ENCODE measurements at regions not wholly inside any gene's neighbourhood (a gene's known extent, or its start where the extent isn't known, plus 50 kb on each side); places are given as distances from the start of the nearest gene placed in this dataset.

DNA sequence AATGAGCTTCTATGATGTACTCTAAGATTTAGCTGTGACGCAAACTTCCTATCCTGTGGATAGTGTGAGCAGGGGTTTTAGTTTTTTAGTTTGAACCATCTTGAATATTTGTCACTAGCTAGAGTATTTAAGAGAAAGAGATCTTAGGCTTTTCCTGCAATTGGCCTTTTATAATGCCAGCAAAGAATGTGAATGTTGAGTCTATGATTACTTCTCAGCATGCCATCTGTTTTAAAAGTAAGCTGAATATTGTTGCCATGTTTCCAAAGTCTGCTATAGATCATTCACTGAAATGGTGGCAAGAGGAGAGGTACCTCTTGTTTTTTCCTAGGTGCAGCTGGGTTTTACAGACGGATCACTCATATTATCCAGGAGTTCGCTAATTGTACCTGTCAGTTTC, 1783.6 kb upstream of the FLRT2 start:
- intact Hi-C loops (cut with micrococcal nuclease) = no loop called here

DNA sequence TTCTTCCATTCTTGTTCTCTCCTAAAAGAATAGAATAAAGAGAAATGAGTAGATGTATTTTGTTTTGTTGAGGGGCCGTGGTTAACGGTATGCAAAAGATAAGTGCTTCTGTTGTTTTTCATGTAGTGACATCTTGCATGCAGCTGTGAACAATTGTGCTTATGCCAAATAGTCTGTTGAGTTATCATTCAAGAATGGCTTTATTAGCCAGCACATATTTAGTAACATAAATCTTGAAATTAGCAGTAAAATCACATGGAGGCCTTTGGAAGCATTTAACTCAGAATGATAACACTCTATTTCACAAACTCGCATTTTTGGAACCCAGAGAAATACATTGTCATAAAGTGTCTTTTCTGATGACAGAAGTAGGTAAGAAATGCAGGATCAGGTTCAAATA, 1772.0 kb upstream of the FLRT2 start:
- intact Hi-C loops (cut with micrococcal nuclease) = no loop called here

DNA sequence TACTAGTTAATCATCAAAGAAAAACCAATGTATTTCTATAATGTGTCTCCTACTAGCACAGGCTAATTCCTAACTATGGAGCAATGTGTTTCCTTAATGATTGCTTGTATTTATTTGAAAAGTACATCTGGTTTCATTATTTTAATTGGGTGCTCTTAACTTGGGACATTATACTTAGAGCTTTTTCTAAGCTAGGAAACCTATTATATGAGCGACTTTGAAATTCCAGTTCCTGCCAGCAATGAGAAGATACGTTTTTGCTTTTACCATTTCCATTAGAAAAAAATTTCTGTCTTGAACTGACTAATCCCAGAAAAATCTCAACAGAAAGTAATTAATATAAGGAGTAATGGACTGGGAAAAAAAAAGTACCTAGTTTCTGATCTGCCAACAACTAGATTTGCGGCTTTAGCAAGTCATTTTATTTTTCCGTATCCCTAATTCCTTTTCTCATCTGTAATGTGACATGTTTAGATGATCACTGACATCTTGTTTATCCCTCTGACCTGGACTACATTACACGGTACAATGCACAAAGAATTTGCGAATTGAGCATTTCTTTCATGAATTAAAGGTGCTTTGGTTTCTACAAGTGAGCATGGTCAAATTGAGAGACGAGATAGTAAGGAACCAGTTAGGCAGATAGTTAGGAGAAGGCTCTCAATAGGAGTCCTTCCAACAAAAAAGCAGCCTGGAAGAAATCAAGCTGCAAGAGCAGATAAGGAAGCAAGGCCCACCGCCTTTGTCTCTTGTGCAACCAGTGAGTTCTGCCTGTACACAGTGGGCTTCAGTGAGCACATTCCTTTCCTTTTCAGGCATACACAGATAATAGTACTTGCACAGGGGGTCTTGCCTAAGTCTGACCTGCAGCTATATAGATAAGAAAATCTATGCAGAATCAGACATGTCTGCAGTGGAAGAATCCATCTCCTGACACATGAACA, 1765.0 kb upstream of the FLRT2 start:
- intact Hi-C loops (cut with micrococcal nuclease) = no loop called here

DNA sequence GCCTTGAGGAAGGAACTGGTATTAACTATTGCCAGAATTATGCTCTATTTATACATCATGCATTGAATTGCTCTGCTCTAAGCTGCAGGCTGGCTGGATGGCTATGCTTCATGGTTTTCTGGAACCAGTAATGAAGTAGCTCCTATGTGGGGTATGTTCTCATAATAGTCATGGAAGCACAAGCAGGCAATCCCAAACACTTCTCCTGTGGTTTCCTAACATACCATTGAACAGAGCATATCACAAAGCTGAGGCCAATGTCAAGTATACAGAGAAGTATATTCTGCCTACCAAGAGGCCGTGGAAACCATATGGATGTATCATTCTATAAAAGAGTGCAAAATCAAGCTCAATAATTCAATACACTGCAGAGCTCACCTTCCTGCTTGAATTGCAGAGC, 1752.4 kb upstream of the FLRT2 start:
- intact Hi-C loops (cut with micrococcal nuclease) = no loop called here

DNA sequence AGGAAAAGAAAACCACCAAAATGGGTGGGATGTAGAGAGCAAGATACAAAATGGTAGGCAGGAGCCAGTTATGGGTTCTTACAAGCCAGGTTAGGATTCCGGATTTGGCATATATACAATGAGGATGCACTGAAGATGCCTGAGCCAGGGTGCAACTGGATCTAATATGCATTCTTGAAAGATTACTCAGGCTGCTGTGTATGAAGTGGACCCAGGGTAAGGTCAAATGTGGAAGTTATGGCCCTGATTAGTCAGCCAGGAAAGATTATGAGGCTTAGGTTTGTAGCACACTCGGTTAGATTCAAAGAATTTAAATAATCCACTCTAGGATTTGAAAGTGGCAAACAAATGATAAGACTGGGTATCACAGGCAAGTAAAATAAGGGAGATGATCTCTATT, 1750.7 kb upstream of the FLRT2 start:
- intact Hi-C loops (cut with micrococcal nuclease) = no loop called here

DNA sequence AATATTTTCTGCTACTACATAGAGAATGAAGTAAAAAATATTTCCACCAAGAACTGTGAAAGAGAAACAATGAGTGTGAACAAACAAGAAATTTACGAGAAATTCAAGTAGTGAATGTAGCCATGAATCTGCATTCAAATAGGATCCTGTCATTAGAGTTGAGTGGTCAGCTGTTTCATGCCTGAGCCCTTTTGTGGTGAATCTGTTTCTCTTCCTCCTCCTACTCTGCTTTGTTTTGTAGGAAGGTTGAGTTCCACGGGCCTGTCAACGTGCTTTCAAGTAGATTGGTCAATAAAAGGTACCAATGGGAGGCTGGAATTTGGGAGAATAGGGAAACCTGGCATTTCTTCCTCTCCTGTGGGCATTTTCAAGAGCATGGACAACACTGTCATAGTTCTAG, 1749.6 kb upstream of the FLRT2 start:
- intact Hi-C loops (cut with micrococcal nuclease) = no loop called here

DNA sequence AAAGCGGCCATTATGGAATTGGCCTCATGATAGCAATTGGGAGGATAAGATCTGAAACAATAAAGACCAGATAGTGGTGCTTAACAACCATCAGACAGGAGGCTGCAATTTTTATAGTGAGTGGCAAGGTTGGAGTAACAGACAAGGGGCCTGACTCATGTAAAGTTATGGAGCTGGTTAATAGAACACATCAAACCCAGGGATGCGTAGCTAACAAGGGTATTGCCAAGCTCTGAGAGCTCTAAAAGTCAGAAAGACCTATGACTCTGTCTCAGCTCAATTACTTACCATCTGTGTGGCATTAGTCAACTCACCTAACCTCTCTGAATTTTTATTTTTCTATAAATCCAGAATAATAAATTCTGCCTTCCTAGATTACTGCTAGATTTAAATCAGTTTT, 1731.5 kb upstream of the FLRT2 start:
- intact Hi-C loops (cut with micrococcal nuclease) = no loop called here

DNA sequence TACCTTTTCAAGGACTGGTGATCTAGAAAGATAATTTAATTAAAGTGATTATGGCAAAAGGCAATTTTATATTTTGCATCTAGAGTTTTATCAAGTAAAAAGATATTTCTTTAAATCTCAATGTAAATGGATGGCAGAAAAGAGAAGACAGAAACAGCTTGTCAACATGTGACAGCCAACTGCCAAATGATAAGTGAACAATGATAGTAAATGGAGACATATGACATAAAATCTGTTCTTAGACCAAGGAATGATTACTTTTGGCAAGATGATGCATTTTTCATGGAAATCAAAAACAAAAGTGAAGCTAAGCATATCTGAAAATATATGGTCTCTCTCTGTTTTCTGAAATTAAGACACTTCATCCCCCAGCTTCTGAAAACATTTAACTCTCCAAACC, 1730.7 kb upstream of the FLRT2 start:
- intact Hi-C loops (cut with micrococcal nuclease) = no loop called here

DNA sequence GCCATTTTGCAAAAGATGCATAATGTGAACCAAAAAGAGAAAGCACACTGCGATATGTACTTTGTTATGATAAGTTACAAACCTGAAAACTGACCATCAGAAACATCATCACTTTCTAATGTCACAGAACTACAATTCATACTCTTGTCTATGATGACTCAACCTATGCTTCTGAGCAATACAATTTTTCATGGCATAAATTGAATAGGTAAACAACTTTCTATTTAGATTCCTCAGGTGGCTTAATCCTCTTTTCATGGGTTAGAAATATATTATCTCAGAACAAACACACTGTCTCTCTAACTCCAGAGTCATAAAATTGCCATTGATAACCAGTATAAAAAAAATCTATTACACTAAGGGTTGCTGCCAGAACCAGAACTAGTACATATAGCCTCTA, 1715.0 kb upstream of the FLRT2 start:
- intact Hi-C loops (cut with micrococcal nuclease) = no loop called here

DNA sequence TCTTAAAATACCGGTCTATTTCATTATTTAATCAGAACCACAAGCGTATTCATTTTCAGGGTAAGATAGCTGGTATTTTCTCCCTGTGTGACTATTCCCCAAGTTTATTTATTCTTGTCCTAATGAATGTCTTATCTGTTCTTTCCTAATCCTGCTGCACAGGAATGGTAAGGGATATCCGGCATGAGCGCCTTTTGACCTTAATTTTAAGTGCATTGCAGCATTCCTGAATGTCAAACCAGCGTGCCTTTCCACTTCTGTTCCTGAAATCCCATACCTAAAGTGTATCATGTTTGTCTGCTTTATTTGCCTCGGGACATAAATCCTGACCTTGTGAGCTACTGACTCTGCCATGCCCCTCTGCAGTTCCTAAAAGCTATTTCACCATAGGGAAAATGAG, 1713.2 kb upstream of the FLRT2 start:
- intact Hi-C loops (cut with micrococcal nuclease) = no loop called here

DNA sequence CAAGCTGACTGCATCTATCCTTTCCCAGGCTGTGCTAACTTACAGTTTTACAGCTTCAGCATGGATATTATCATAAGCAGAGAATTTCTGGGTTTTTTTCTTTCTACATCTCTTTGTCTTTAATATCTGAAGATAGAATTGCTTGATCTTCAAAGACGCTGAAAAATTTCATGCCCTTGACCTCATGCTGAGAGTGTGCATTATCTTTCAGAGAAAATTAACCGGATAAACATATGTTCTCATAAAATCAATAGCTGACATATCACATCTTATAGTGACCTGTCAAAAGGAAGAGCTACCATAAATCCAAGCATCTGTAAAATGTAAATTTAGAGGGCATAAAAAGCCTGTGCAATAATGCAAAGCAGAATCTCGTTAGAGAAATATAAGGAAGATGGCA, 1704.1 kb upstream of the FLRT2 start:
- intact Hi-C loops (cut with micrococcal nuclease) = no loop called here

DNA sequence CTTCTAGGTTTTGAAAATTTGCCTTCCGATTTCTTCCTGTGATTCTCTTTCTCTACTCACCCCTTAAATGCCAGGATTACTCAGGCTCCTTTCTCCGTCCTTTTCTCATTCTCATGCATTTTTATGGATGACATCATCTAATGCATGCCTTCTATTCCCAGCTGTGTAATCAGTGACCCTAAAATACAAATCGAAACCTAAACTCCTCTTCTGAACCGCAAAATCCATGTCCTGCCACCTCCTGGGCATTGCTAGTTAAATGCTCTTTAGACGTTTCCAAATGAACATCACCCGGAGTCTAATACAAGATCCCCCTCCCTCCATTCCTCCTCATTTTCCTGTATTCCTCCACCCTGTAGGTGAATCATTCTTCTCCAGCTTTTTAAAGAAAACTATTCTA, 1703.1 kb upstream of the FLRT2 start:
- intact Hi-C loops (cut with micrococcal nuclease) = no loop called here

DNA sequence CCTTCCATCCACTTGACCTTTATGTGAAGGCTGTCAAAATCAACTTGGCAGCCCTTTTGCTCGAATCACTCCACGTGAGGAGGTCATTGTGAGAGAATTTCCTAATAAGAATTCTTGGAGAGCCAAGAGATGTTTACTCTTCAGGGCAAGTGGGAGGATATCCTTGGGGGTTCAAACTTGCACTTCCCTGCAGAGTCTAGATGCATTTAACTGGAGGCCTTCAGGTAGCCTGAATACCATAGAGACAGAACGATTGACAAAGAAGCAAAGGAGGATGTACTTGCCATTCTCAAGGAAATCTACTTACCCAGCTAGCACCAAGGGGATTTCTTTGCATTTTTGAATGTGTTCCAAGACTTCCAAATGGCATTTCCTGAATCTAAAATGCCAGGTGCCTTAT, 1702.6 kb upstream of the FLRT2 start:
- intact Hi-C loops (cut with micrococcal nuclease) = no loop called here

DNA sequence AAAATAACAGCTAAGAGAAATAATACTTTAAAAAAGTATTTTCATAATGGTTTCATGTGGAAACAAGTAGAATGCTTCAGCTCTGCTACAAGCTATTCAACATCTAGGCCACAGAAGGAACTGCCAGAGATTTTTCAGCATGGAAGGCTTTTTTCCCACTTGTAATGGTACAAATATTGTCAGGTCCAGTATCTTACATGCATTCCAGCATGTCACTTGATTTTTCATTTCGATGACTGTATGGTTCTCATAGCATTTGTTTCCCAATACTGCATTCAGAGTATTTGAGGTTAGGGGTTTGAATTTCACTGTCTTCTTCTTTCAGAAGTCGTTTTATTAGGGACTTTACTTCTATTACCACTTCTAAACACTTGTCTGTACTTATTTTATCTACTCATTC, 1701.5 kb upstream of the FLRT2 start:
- intact Hi-C loops (cut with micrococcal nuclease) = no loop called here

DNA sequence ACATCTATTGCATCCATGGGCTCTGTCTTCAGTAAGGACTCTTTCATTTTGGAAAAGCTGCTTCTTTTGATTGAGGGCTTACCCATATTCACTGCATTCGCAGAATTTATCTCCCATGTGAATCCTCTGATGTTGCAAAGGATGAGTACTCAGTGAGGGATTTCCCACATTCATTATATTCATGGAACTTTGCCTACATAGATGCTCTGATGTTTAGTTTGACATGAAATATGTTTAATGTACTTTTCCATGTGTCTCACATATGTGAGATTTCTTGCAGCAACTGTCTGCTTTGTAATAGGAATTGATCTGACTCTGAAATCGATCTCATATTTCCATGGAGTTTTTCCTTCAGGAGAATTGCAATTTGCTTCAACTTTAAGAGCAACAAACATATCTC, 1699.6 kb upstream of the FLRT2 start:
- intact Hi-C loops (cut with micrococcal nuclease) = no loop called here

DNA sequence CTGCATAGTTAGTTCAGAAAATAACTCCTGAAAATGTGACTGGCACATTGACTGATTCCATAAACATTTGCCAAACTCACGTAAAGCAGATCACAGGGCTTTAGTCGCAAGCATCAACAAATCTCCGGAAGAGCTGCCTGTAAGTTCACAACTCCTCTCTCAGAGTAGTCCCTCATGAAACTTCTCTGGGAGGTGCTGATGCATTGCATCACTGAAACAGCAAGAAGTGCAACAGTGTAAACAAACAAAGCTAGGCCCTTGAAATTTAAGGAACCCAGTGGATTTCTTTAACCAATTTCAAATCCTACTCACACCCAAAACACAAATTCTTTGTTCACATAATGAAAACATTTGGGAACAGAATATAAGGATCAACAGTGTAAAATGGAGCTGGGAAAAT, 1691.7 kb upstream of the FLRT2 start:
- intact Hi-C loops (cut with micrococcal nuclease) = no loop called here

DNA sequence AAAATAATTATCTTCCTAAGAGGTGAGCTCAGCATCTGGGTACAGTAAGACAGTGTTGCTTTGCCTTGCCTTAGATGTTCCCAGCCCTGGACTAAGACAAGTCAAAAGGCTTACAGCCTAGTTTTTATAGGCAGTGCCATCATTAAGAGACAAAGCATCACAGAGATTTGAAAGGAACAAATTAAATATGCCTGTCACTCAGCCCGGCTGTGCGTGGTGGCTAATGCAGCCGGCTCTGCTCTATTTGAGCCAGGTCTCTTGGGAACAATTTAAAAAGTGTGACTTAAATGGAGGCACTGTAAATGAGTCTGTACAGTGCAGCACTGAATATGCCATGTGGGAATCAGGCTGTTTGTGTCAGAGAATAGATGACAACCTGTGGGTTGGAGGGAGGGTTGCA, 1687.4 kb upstream of the FLRT2 start:
- intact Hi-C loops (cut with micrococcal nuclease) = no loop called here

DNA sequence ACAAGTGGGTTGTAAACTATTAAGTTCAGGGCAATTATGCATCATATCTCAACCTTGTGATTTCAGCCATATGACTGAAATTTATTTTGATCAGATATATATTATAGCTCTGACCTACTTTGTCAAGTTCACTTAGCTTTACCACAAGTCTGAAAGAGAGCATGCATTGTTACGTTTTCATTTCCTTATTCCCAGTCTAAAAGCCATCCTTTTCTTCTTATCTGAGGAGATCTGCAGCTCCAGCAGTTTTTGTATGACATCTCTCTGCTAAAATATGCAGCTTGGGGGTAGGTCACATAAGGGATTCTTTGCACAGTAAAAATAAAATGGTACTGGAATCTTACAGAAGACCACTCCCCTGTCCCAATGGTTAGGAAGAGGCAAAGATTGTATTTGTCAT, 1682.8 kb upstream of the FLRT2 start:
- intact Hi-C loops (cut with micrococcal nuclease) = no loop called here

DNA sequence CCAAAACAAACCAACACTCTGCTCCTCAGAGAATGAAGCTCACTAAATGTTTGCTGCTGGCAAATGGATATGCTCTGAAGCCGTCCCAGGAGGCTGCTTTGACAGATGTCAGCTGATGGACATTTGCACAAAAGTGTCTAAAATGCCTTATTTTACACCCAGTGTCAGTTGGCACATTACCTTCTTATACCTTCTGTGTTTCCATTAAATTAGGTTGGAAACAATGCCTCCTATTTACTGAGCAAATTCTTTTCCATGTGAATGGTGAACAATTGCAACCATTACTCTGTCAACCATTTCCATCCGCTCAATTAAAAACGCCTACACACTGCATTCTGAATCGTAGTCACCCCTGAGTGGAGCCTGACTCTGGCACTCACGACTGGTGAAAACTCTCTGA, 1679.9 kb upstream of the FLRT2 start:
- intact Hi-C loops (cut with micrococcal nuclease) = no loop called here

DNA sequence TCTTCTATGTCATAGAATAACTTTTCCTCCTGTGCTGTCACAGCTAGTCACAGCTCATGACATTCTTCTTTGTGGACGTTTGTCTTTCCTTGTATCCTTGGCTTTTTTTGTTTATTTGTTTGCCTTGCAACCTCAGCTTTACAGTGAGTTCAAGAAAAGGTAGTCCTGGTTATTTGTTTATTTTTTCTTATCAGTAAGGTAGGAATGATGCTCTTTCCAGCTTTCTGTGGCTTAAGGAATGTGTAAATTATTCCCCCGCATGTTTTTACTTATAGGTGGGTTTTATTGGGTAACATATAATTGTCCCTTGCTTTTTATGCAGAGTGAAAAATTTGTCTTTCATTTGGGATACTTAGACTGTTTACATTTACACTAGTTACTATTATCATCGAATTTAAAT, 1673.6 kb upstream of the FLRT2 start:
- intact Hi-C loops (cut with micrococcal nuclease) = no loop called here

DNA sequence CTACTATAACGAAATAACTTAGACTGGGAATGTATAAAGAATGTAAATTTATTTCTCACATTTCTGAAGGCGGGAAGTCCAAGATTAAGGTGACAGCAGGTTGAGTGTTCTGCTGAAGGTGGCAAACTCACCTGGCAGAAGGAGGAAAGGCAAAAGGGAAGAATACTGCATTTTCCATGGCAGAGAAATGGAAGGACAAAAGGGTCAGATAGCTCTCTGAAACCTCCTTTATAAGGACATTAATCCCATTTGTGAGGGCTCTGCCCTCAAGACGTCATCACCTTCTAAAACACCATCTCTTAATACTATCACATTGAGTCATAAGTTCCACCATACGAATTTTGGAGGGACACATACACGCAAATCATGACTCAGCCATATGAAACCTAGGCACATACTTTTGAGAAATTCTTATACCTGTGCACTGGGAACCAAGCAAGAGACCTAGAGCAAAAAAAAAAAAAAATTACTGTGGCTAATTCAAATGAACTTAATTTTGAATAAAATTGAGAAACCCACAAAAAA, 1669.3 kb upstream of the FLRT2 start:
- intact Hi-C loops (cut with micrococcal nuclease) = no loop called here

DNA sequence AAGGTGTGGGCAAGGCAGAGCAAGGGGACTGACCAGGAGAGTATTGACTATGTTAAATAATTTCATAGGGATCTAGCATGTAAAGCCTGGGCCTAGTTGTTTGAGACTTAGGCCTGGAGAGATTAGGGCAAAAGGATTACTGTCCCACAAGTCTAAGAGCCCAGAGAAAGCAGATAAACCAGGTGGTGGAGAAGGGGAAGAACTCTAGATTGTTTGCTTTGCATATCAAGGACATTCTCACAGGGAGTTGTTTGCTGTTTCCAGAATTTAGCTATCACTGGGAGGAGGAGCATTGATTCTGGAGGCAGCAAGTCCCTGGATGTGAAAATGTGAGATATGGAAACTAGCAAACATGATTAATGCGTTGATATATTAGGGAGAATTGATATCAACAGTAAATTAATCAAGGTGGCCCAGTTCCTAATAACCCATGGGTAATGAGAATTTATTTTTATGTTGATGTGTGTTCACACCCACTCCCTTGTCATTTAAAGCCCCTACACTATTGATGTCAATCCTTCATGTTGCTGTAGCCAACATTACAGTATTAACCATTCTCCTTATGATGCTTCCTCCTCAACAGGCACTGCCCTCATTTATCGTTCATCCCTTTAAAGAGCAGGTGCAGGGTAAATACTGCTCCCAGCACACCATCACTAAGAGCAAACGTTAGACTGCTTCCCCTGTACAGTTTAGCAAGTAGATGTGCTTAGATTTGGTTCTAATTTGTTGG, 1666.7 kb upstream of the FLRT2 start:
- intact Hi-C loops (cut with micrococcal nuclease) = no loop called here

DNA sequence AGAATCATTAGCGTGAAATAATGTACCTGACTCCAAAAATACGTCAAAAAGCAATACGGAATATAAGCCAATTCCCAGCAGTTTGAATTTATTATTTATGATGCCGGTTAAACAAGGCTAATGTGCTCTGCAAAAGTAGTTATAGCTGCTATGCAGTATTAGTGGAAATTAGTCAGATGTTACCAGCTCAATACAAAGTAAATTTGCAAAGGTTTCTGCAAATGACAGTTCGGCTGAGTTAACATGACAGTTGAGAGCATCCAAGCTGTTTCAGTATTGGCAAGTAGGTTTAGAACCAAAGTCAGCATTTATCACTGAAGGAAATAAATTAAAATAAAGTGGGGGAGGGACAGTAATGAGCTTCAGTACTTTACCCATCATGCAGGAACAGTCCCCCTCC, 1665.8 kb upstream of the FLRT2 start:
- intact Hi-C loops (cut with micrococcal nuclease) = no loop called here

Data from T-helper 2 cell treated with Interferon-gamma antibody and Interleukin-4, amounts not matched to agents 100 ng/mL and 5 ng/mL, for 36 hours (primary cell).